Activated gamma-delta T cell treated with Interleukin-2 at 50 U/mL for 16 hours (primary cell): ENCODE measurements at regions not wholly inside any gene's neighbourhood (a gene's known extent, or its start where the extent isn't known, plus 50 kb on each side); places are given as distances from the start of the nearest gene placed in this dataset.
"Not testable (repeated sequence)": the region's sequence is repeated elsewhere in the genome, so short reads cannot be mapped to it uniquely, and the experiment has no call there.

Source experiments
- DNase-seq: peaks from one replicate; pipeline ENCODE4 v3.0.0-alpha.2; 2020

GRCh38 chr14:105852378-105853088 is 326.1 kb downstream of the TMEM121 start:
- no peak for DNase-seq

DNA sequence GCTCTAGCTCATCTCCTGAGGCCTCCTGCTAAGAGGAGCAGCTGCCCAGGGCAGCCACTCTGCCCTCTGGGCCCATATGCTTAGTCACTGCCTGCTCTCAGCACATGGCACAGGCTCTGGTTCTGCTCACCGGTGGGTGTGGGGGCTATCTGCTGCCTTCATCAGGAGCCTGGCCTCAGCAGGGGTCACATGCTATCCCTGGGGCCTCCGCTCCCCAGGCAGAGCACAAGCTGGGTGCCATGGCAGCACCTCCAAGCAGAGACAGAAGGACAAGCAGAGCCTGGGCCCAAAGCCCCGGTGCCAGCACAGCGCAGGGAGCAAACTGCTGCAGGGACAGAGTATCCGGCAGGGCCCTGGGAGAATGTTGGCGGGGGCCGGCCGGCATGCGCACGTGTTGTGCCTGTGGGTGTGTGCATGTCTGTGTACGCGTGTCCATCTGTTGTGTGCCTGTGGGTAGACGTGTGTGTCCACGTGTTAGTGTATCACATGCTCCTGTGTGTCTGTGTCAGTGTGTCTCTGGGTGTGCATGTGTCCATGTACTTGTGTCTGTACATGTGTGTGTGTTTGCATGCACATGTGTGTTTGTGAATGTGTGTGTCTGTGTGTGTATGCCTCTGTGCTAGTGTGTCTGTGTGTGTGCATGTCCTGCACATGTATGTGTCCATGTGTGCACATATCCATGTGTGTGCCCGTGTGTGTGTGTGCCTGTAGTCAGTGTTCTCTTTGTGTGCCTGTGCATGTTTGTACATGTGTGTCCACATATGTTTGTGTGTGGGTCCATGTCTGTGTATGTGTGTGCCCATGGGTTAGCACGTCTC is 326.9 kb downstream of the TMEM121 start:
- no peak for DNase-seq

DNA sequence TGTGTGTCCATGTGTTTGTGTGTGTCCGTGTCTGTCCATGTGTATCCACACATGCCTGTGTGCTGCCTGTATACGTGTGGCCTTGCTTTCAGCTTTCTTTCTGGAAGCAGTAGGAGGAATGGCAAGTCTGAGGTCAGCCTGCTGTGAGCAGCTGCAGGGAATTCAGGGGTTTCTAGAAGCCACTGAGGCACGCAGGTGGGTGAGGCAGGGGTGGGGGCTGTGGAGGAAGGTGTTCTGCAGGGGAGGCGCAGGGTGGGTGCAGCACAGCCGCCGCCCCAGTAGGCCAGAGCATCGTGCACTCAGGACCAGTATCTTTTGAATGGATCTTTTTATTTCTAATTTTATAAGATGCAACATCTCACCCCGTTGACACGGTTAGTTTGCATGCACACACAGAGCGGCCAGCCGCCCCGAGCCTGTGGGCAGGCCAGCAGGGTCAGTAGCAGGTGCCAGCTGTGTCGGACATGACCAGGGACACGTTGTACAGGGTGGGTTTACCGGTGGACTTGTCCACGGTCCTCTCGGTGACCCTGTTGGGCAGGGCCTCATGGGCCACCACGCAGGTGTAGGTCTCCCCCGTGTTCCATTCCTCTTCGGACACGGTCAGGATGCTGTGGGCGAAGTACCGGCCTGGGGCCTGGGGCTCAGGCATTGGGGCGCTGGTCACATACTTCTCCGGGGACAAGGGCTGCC is 327.7 kb downstream of the TMEM121 start:
- DNase-seq = no peak

- DNase-seq = no peak
Observed at GRCh38 chr14:105854600-105855245, 328.3 kb downstream of the TMEM121 start.

- no peak for DNase-seq
Observed at GRCh38 chr14:105855246-105855892, 329.0 kb downstream of the TMEM121 start.

- no peak for DNase-seq
Observed at GRCh38 chr14:105855893-105856675, 329.7 kb downstream of the TMEM121 start.

GRCh38 chr14:105856676-105857219 is 330.4 kb downstream of the TMEM121 start:
- no peak for DNase-seq

DNA sequence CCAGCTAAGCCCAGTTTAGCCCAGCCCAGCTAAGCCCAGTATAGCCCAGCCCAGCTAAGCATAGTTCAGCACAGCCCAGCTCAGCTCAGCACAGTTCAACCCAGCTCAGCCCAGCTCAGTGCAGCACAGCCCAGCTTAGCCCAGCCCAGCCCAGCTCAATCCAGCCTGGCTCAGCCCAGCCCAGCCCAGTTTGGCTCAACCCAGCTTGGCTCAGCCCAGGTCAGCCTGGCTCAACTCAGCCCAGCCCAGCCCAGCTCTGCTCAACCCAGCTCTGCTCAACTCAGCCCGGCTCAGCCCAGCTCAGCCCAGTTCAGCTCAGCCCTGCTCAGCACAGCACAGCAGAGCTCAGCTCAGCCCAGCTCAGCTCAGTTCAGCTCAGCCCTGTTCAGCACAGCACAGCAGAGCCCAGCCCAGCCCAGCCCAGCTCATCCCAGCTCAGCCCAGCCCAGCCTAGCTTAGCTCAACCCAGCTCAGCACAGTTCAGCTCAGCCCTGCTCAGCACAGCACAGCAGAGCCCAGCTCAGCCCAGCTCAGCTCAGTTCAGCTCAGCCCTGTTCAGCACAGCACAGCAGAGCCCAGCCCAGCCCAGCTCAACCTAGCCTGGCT is 330.9 kb downstream of the TMEM121 start:
- no peak for DNase-seq

GRCh38 chr14:105857826-105858675 is 331.7 kb downstream of the TMEM121 start:
- no peak for DNase-seq

DNA sequence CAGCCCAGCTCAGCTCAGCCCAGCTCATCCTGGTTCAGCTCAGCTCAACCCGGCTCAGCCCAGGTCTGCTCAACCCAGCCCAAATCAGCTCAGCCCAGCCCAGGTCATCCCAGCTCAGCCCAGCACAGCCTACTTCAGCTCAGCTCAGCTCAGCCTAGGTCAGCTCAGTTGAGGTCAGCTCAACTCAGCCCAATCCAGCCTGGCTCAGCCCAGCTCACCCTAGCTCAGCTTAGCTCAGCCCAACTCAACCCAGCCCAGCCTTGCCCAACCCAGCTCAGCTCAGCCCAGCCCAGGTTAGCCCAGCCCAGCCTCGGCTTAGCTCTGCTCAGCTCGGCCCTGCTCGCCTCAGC is 332.3 kb downstream of the TMEM121 start:
- no peak for DNase-seq

DNA sequence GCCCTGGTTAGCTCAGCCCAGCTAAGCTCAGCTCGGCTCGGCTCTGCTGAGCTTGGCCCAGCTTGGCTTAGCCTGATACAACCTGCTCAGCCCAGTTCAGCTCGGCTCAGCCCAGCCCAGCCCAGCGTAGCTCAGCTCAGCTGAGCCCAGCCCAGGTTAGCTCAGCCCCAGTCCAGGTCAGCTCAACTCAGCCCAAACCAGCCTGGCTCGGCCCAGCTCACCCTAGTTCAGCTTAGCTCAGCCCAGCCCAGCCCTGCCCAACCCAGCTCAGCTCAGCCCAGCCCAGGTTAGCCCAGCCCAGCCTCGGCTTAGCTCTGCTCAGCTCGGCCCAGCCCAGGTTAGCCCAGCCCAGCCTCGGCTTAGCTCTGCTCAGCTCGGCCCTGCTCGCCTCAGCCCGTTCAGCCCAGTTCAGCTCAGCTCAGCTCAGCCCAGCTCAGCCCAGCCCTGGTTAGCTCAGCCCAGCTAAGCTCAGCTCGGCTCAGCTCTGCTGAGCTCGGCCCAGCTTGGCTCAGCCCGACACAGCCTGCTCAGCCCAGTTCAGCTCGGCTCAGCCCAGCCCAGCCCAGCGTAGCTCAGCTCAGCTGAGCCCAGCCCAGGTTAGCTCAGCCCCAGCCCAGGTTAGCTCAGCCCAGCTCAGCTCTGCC is 332.8 kb downstream of the TMEM121 start:
- DNase-seq = not testable (repeated sequence)

- peak; percentile 58 for DNase-seq
Observed at GRCh38 chr14:105859717-105860614, 333.6 kb downstream of the TMEM121 start.

- DNase-seq = no peak
Observed at GRCh38 chr14:105860615-105861580, 334.5 kb downstream of the TMEM121 start.

DNA sequence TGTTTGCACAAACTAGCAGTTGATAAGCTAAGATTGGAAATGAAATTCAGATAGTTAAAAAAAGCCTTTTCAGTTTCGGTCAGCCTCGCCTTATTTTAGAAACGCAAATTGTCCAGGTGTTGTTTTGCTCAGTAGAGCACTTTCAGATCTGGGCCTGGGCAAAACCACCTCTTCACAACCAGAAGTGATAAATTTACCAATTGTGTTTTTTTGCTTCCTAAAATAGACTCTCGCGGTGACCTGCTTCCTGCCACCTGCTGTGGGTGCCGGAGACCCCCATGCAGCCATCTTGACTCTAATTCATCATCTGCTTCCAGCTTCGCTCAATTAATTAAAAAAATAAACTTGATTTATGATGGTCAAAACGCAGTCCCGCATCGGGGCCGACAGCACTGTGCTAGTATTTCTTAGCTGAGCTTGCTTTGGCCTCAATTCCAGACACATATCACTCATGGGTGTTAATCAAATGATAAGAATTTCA is 335.6 kb downstream of the TMEM121 start:
- DNase-seq = peak; percentile 38

GRCh38 chr14:105862581-105863239 is 336.3 kb downstream of the TMEM121 start:
- no peak for DNase-seq

DNA sequence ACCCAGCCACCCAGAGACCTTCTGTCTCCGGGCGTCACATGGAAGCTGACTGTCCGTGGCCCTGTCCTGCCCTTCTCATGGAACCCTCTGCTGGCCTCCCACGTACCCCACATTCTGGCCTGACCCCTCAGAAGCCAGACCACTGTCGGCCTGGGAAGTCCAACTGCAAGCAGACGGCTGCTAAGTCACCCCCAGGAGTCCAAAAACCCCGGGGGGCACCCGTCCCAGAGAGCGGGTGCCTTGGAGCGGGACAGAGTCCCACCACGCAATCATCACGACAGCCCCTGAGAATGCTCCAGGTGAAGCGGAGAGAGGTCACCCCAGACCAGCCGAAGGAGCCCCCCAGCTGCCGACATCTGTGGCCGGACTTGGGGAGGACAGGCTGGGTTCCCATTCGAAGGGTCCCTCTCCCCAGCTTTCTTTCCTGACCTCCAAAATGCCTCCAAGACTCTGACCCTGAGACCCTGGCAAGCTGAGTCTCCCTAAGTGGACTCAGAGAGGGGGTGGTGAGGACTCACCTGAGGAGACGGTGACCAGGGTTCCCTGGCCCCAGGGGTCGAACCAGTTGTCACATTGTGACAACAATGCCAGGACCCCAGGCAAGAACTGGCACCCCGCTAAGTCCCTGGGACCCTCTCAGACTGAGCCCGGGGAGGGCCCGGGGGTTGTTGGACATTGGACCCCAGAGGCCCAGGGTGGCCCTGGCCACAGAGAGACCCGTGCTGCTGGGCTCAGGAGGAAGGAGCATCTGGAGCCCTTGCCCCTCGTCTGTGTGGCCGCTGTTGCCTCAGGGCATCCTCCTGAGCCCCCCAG is 337.1 kb downstream of the TMEM121 start:
- DNase-seq = no peak
